GM19468 (cell line): ENCODE measurements at regions not wholly inside any gene's neighbourhood (a gene's known extent, or its start where the extent isn't known, plus 50 kb on each side); places are given as distances from the start of the nearest gene placed in this dataset.
A peak's percentile ranks its signal among the peaks of the same experiment; 100 is the strongest.
"Not testable (repeated sequence)": the region's sequence is repeated elsewhere in the genome, so short reads cannot be mapped to it uniquely, and the experiment has no call there.

Source experiments
- ATAC-seq: cut with Tn5 transposase; IDR thresholded peaks from one replicate; pipeline ENCODE4 v1.9.1; 2021; ENCODE audit warnings: mild to moderate bottlenecking, moderate library complexity, moderate number of reproducible peaks; ENCODE audit not compliant: unreplicated experiment; ENCODE audit errors: extremely low read depth

GRCh38 chr5:74465724-74466123, 174.8 kb downstream of the ENC1 start:
- ATAC-seq, result no peak

GRCh38 chr5:74464512-74465209, 175.9 kb downstream of the ENC1 start:
- ATAC-seq, result no peak

GRCh38 chr5:74462356-74462755, 178.2 kb downstream of the ENC1 start:
- no peak for ATAC-seq

GRCh38 chr5:74461251-74461650, 179.3 kb downstream of the ENC1 start:
- no peak for ATAC-seq

GRCh38 chr5:74460694-74461093, 179.8 kb downstream of the ENC1 start:
- ATAC-seq, result no peak

- ATAC-seq, result no peak
These were observed 180.5 kb downstream of the ENC1 start for GRCh38 chr5:74459984-74460383.

- no peak for ATAC-seq
These were observed 182.7 kb downstream of the ENC1 start for GRCh38 chr5:74457876-74458275.

- ATAC-seq, result no peak
These were observed 186.1 kb downstream of the ENC1 start for GRCh38 chr5:74454263-74455030.

GRCh38 chr5:74452856-74453255, 187.7 kb downstream of the ENC1 start:
- no peak for ATAC-seq

- no peak for ATAC-seq
These were observed 190.4 kb downstream of the ENC1 start for GRCh38 chr5:74450095-74450494.

- no peak for ATAC-seq
These were observed 193.7 kb downstream of the ENC1 start for GRCh38 chr5:74446725-74447241.

- ATAC-seq, result no peak
These were observed 198.1 kb downstream of the ENC1 start for GRCh38 chr5:74442466-74442865.

- ATAC-seq, result no peak
These were observed 198.9 kb downstream of the ENC1 start for GRCh38 chr5:74441616-74442015.

GRCh38 chr5:74440341-74440740, 200.2 kb downstream of the ENC1 start:
- no peak for ATAC-seq

- not testable (repeated sequence) for ATAC-seq
These were observed 202.7 kb downstream of the ENC1 start for GRCh38 chr5:74437870-74438269.

GRCh38 chr5:74433896-74434829, 206.4 kb downstream of the ENC1 start:
- ATAC-seq, result no peak

GRCh38 chr5:74433255-74433895, 207.2 kb downstream of the ENC1 start:
- ATAC-seq, result peak; percentile 58

GRCh38 chr5:74432721-74433120, 207.8 kb downstream of the ENC1 start:
- ATAC-seq, result no peak

GRCh38 chr5:74432216-74432615, 208.3 kb downstream of the ENC1 start:
- ATAC-seq, result no peak

GRCh38 chr5:74431290-74431669, 209.2 kb downstream of the ENC1 start:
- ATAC-seq, result no peak
